HuH-7 (cell line): ENCODE measurements at regions not wholly inside any gene's neighbourhood (a gene's known extent, or its start where the extent isn't known, plus 50 kb on each side); places are given as distances from the start of the nearest gene placed in this dataset.
"Not testable (repeated sequence)": the region's sequence is repeated elsewhere in the genome, so short reads cannot be mapped to it uniquely, and the experiment has no call there.

Experiments
- DNase-seq: peaks from one replicate; pipeline ENCODE4 v3.0.0; 2011; ENCODE audit warnings: low spot score

- not testable (repeated sequence) for DNase-seq
Measured at GRCh38 chr13:90734497-90734896, 613.0 kb upstream of the MIR17HG start.

GRCh38 chr13:90738881-90739280 is 608.6 kb upstream of the MIR17HG start:
- no peak for DNase-seq

GRCh38 chr13:90740099-90740498 is 607.4 kb upstream of the MIR17HG start:
- no peak for DNase-seq

GRCh38 chr13:90742381-90742780 is 605.1 kb upstream of the MIR17HG start:
- DNase-seq, result no peak

- DNase-seq, result no peak
Measured at GRCh38 chr13:90746230-90746629, 601.3 kb upstream of the MIR17HG start.

GRCh38 chr13:90750021-90750420 is 597.5 kb upstream of the MIR17HG start:
- DNase-seq, result no peak

GRCh38 chr13:90751026-90751425 is 596.5 kb upstream of the MIR17HG start:
- no peak for DNase-seq

- no peak for DNase-seq
Measured at GRCh38 chr13:90752070-90752469, 595.4 kb upstream of the MIR17HG start.

GRCh38 chr13:90757127-90757680 is 590.3 kb upstream of the MIR17HG start:
- no peak for DNase-seq

GRCh38 chr13:90760639-90761038 is 586.8 kb upstream of the MIR17HG start:
- no peak for DNase-seq

- DNase-seq, result no peak
Measured at GRCh38 chr13:90763476-90764150, 583.9 kb upstream of the MIR17HG start.

GRCh38 chr13:90766386-90766902 is 581.0 kb upstream of the MIR17HG start:
- DNase-seq, result no peak

GRCh38 chr13:90768116-90768515 is 579.4 kb upstream of the MIR17HG start:
- no peak for DNase-seq

GRCh38 chr13:90769387-90769786 is 578.1 kb upstream of the MIR17HG start:
- DNase-seq, result no peak

GRCh38 chr13:90770334-90770733 is 577.2 kb upstream of the MIR17HG start:
- DNase-seq, result no peak

- DNase-seq, result no peak
Measured at GRCh38 chr13:90773681-90774080, 573.8 kb upstream of the MIR17HG start.

GRCh38 chr13:90776051-90776748 is 571.3 kb upstream of the MIR17HG start:
- DNase-seq, result no peak

- no peak for DNase-seq
Measured at GRCh38 chr13:90783273-90783672, 564.2 kb upstream of the MIR17HG start.

GRCh38 chr13:90787007-90787406 is 560.5 kb upstream of the MIR17HG start:
- no peak for DNase-seq

GRCh38 chr13:90792335-90792734 is 555.2 kb upstream of the MIR17HG start:
- no peak for DNase-seq

GRCh38 chr13:90793261-90793820 is 554.1 kb upstream of the MIR17HG start:
- no peak for DNase-seq

GRCh38 chr13:90796474-90796873 is 551.0 kb upstream of the MIR17HG start:
- DNase-seq, result no peak

- DNase-seq, result no peak
Measured at GRCh38 chr13:90797335-90797734, 550.2 kb upstream of the MIR17HG start.
